Endodermal cell (in vitro differentiated cells): ENCODE measurements at regions not wholly inside any gene's neighbourhood (a gene's known extent, or its start where the extent isn't known, plus 50 kb on each side); places are given as distances from the start of the nearest gene placed in this dataset.

Experiments used
- DNase-seq: peaks from one replicate; pipeline ENCODE4 v3.0.0-alpha.2; 2017
- H3K27ac ChIP-seq: 2 replicates; pipeline ENCODE4 v1.5.1; 2013; ENCODE audit warnings: mild to moderate bottlenecking, low read depth, low read length, moderate library complexity
- H3K27me3 ChIP-seq: 2 replicates; pipeline ENCODE4 v1.6.1; 2013; ENCODE audit warnings: mild to moderate bottlenecking, low read length, moderate library complexity; ENCODE audit not compliant: insufficient read depth, control insufficient read depth, poor library complexity, severe bottlenecking
- H3K36me3 ChIP-seq: 2 replicates; pipeline ENCODE4 v1.7.0; 2013; ENCODE audit warnings: mild to moderate bottlenecking, low read length, moderate library complexity; ENCODE audit not compliant: control insufficient read depth, insufficient read depth
- H3K4me1 ChIP-seq: one replicate; pipeline ENCODE4 v1.7.0; 2013; ENCODE audit warnings: low read length; ENCODE audit not compliant: control insufficient read depth, insufficient read depth
- H3K4me3 ChIP-seq: 2 replicates; pipeline ENCODE4 v1.5.1; 2013; ENCODE audit warnings: mild to moderate bottlenecking, low read length, moderate library complexity
- H3K9ac ChIP-seq: 2 replicates; pipeline ENCODE4 v1.6.1; 2013; ENCODE audit warnings: mild to moderate bottlenecking, low read length, moderate library complexity; ENCODE audit not compliant: poor library complexity, severe bottlenecking; ENCODE audit errors: extremely low read depth
- H3K9me3 ChIP-seq: 2 replicates; pipeline ENCODE4 v1.6.1; 2013; ENCODE audit warnings: mild to moderate bottlenecking, low read length, moderate library complexity; ENCODE audit not compliant: control insufficient read depth
- H3K27ac Mint-ChIP-seq: 2 replicates; pipeline ENCODE4 v1.8.0; 2020; ENCODE audit warnings: mixed read lengths
- H3K27me3 Mint-ChIP-seq: 2 replicates; pipeline ENCODE4 v1.8.0; 2021; ENCODE audit warnings: mild to moderate bottlenecking, mixed read lengths; ENCODE audit not compliant: insufficient read depth
- H3K36me3 Mint-ChIP-seq: 2 replicates; pipeline ENCODE4 v1.8.0; 2020; ENCODE audit warnings: low read depth, mixed read lengths
- H3K4me1 Mint-ChIP-seq: 2 replicates; pipeline ENCODE4 v1.8.0; 2020; ENCODE audit warnings: mixed read lengths
- H3K4me3 Mint-ChIP-seq: 2 replicates; pipeline ENCODE4 v1.8.0; 2020; ENCODE audit warnings: mild to moderate bottlenecking, moderate library complexity, mixed read lengths
- H3K9me3 Mint-ChIP-seq: 2 replicates; pipeline ENCODE4 v1.8.0; 2020; ENCODE audit warnings: mild to moderate bottlenecking, mixed read lengths
- WGBS, 2 experiments: methylation state at CpG; one replicate each; pipeline versions ENCODE4 v1.1.5 to v1.1.7; 2013; ENCODE audit warnings: missing lambda C conversion rate in 2 of 2, mixed read lengths in 1 of 2; ENCODE audit not compliant: insufficient coverage in 1 of 2, insufficient read length in 1 of 2; 5-methylcytosine and 5-hydroxymethylcytosine counted together
- TF ChIP-seq, protein P1 (sequence below): fragments of 200-600 bp; sonication (generic); conservative IDR thresholded peaks from 2 replicates; pipeline ENCODE4 v1.5.0; 2021; ENCODE audit warnings: antibody characterized with exemption, mild to moderate bottlenecking

DNA sequence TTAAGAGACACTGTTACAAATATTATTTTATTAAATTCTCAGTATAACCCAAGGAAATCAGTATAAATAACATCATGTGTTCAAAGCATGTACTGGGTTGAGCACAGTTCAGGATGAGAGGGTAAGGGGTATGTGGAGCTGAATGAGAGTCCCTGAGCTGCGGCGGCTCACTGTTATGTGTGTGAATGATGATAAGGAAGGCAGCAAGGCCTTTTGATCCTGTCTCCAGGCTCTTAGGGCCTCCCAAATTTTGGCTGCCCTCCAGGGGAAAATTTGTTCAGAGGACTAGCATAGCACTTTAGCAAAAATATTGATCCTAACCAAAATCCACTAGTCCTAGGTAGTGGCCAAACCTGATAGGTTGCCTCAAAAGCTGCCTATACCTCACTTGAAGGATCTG lies 86.1 kb upstream of the SPON1 start:
- no peaks in the 10 kb centered on the region for H3K4me1 ChIP-seq
- Mint-ChIP-seq H3K27me3 (peaks cover 5% of the 10 kb centered on the region), H3K36me3 (no peaks in the 10 kb centered on the region), H3K27ac (no peak overlapping the region), H3K4me1 (peaks cover 9% of the 10 kb centered on the region), H3K4me3 (no peak overlapping the region), H3K9me3 (no peaks in the 10 kb centered on the region)
- TF ChIP-seq, protein P1, sequence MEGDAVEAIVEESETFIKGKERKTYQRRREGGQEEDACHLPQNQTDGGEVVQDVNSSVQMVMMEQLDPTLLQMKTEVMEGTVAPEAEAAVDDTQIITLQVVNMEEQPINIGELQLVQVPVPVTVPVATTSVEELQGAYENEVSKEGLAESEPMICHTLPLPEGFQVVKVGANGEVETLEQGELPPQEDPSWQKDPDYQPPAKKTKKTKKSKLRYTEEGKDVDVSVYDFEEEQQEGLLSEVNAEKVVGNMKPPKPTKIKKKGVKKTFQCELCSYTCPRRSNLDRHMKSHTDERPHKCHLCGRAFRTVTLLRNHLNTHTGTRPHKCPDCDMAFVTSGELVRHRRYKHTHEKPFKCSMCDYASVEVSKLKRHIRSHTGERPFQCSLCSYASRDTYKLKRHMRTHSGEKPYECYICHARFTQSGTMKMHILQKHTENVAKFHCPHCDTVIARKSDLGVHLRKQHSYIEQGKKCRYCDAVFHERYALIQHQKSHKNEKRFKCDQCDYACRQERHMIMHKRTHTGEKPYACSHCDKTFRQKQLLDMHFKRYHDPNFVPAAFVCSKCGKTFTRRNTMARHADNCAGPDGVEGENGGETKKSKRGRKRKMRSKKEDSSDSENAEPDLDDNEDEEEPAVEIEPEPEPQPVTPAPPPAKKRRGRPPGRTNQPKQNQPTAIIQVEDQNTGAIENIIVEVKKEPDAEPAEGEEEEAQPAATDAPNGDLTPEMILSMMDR, result no peak
- H3K9ac ChIP-seq, result no peak overlapping the region
- no peaks in the 10 kb centered on the region for H3K27me3 ChIP-seq
- no peak overlapping the region for H3K4me3 ChIP-seq
- no peak overlapping the region for H3K27ac ChIP-seq
- WGBS, 2 experiments, result 96% methylated on average over 2 of the region's 2 CpGs; no CpG with 5 or more reads in 1 of the 2 experiments
- H3K36me3 ChIP-seq, result no peaks in the 10 kb centered on the region
- H3K9me3 ChIP-seq, result no peaks in the 10 kb centered on the region
- DNase-seq, result no peak

DNA sequence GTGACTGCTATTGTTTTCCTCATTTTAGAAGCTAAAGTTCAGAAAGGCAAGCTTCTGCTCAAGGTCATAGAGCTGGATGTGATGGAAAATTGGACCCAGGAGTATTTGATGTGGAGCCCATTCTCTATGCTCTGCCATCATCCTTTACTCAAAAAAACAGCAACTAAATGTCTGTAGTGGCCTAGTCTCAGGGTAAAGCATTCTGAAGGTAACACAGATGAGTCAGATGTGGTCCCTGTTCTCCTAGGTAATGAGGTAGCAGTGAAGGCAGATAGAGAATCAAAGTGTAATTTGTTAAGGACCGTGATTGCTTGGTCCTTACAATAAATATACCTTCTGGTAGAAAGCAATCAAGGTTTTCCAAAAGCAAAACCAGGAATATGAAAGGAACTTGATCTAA lies 84.4 kb upstream of the SPON1 start:
- WGBS, 2 experiments, result 83% methylated on average over 1 of the region's 1 CpG; no CpG with 5 or more reads in 1 of the 2 experiments
- H3K27ac Mint-ChIP-seq, result no peak overlapping the region
- TF ChIP-seq, protein P1, result no peak

DNA sequence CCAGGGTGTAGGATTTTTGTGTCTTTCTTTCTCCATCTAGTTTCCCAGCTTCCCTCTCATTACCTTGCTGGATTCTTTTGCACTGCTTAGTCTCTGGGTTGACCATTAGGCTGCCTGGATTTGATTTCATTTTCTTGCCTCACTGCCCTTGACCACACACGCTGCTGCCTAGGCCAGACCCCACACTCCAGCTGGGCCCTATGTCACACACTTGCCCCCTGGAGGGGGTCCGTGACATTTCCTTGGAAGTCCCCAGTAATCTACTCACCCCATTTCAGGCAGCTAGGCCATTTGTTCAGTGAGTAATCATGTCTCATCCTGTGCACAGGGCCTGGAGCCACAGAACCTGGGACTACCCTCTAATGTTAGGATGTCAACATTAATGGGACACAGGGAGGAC lies 81.9 kb upstream of the SPON1 start:
- TF ChIP-seq, protein P1, result no peak
- no peak overlapping the region for H3K27ac Mint-ChIP-seq
- WGBS, 2 experiments, result 90% methylated on average over 2 of the region's 2 CpGs; no CpG with 5 or more reads in 1 of the 2 experiments

More for the DNA sequence above, 84.4 kb upstream of the SPON1 start:
- no peak overlapping the region for H3K27ac ChIP-seq
- no peaks in the 10 kb centered on the region for H3K27me3 Mint-ChIP-seq
- H3K27me3 ChIP-seq, result no peaks in the 10 kb centered on the region
- no peaks in the 10 kb centered on the region for H3K4me1 ChIP-seq
- no peaks in the 10 kb centered on the region for H3K36me3 Mint-ChIP-seq
- no peak overlapping the region for H3K4me3 ChIP-seq
- peaks cover 7% of the 10 kb centered on the region for H3K4me1 Mint-ChIP-seq
- no peak for DNase-seq
- H3K9me3 ChIP-seq, result no peaks in the 10 kb centered on the region
- no peak overlapping the region for H3K4me3 Mint-ChIP-seq
- H3K9ac ChIP-seq, result no peak overlapping the region
- no peaks in the 10 kb centered on the region for H3K36me3 ChIP-seq
- no peaks in the 10 kb centered on the region for H3K9me3 Mint-ChIP-seq

More for the DNA sequence above, 81.9 kb upstream of the SPON1 start:
- no peaks in the 10 kb centered on the region for H3K27me3 ChIP-seq
- Mint-ChIP-seq H3K4me3 (no peak overlapping the region), H3K4me1 (no peaks in the 10 kb centered on the region), H3K9me3 (no peaks in the 10 kb centered on the region), H3K27me3 (no peaks in the 10 kb centered on the region), H3K36me3 (no peaks in the 10 kb centered on the region)
- H3K9me3 ChIP-seq, result no peaks in the 10 kb centered on the region
- DNase-seq, result no peak
- no peak overlapping the region for H3K9ac ChIP-seq
- H3K27ac ChIP-seq, result no peak overlapping the region
- no peaks in the 10 kb centered on the region for H3K36me3 ChIP-seq
- H3K4me3 ChIP-seq, result no peak overlapping the region
- no peaks in the 10 kb centered on the region for H3K4me1 ChIP-seq
